Spleen (tissue), 7 donors: ENCODE measurements at regions not wholly inside any gene's neighbourhood (a gene's known extent, or its start where the extent isn't known, plus 50 kb on each side); places are given as distances from the start of the nearest gene placed in this dataset.

Source experiments
- CTCF ChIP-seq, 11 experiments: fragments of 200-600 bp in 7 of 11; fragments of 450-650 bp in 4 of 11; sonication (generic) in 4 of 11; IDR thresholded peaks in 8 of 11; conservative IDR thresholded peaks in 3 of 11; 1 replicate in 7 of 11; 2 replicates in 4 of 11; pipeline versions ENCODE4 v1.4.0 to v1.8.0; 2016 to 2021; ENCODE audit warnings: antibody characterized with exemption in 11 of 11, inconsistent platforms in 4 of 11, mild to moderate bottlenecking in 1 of 11
- POLR2A ChIP-seq, 3 donors: fragments of 450-650 bp; IDR thresholded peaks; one replicate each; pipeline ENCODE4 v1.5.1; 2017; ENCODE audit warnings: antibody characterized with exemption in 3 of 3, mild to moderate bottlenecking in 1 of 3
- POLR2AphosphoS5 ChIP-seq, 3 donors: sonication (generic); formaldehyde crosslinking; IDR thresholded peaks; one replicate each; pipeline ENCODE4 v1.5.1; 2017; ENCODE audit warnings: antibody characterized with exemption in 3 of 3
- donor health status: DM: no; HTN: no; CAD: no; lungs with moderate emphysema.
- donor health status: DM: no; HTN: no; CAD: no.
- donor health status: DM: no; HTN: no; CAD: no.

GRCh38 chr10:24000271-24000813, 208.6 kb upstream of the KIAA1217 start:
- no peak for TF ChIP-seq CTCF (IDR thresholded peaks at IDR 0.05 in 8 of 11, conservative IDR thresholded peaks at IDR 0.05 in 3 of 11)
- TF ChIP-seq POLR2A (IDR thresholded peaks at IDR 0.05): no peak
- TF ChIP-seq POLR2AphosphoS5 (IDR thresholded peaks at IDR 0.05): no peak
